Peyer's patch (tissue), 4 donors: ENCODE measurements at regions not wholly inside any gene's neighbourhood (a gene's known extent, or its start where the extent isn't known, plus 50 kb on each side); places are given as distances from the start of the nearest gene placed in this dataset.

Experiments used
- POLR2A ChIP-seq, 2 donors: fragments of 450-650 bp; IDR thresholded peaks; one replicate each; pipeline ENCODE4 v1.5.1; 2017; ENCODE audit warnings: antibody characterized with exemption in 2 of 2, mild to moderate bottlenecking in 2 of 2, moderate library complexity in 2 of 2
- TF ChIP-seq, protein P1 (sequence below), 6 experiments: fragments of 450-650 bp in 4 of 6; fragments of 200-600 bp in 2 of 6; sonication (generic) in 1 of 6; IDR thresholded peaks; one replicate each; pipeline ENCODE4 v1.5.1; 2017 to 2019; ENCODE audit warnings: antibody characterized with exemption in 6 of 6, mild to moderate bottlenecking in 3 of 6, moderate library complexity in 1 of 6

DNA sequence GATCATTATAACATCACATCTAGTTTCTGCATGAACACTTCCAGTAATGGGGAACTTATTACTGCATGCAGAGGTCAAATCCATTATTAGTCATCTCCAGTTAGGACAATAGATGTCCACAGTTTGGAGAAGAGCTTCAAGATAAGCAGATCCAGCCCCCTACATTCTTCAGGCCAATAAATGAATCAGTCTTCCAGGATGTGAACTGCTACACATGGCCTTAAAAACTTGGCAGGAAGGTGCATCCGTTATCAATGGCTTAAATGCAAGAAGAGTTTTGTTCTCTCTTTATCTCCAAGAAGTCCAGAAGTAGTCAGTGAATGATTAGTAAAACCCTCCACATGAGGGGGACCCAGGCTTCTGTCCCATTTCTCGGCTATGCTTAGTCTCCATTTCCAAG lies 70.8 kb downstream of the DMRTA2 start:
- TF ChIP-seq, protein P1, sequence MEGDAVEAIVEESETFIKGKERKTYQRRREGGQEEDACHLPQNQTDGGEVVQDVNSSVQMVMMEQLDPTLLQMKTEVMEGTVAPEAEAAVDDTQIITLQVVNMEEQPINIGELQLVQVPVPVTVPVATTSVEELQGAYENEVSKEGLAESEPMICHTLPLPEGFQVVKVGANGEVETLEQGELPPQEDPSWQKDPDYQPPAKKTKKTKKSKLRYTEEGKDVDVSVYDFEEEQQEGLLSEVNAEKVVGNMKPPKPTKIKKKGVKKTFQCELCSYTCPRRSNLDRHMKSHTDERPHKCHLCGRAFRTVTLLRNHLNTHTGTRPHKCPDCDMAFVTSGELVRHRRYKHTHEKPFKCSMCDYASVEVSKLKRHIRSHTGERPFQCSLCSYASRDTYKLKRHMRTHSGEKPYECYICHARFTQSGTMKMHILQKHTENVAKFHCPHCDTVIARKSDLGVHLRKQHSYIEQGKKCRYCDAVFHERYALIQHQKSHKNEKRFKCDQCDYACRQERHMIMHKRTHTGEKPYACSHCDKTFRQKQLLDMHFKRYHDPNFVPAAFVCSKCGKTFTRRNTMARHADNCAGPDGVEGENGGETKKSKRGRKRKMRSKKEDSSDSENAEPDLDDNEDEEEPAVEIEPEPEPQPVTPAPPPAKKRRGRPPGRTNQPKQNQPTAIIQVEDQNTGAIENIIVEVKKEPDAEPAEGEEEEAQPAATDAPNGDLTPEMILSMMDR (IDR thresholded peaks at IDR 0.05): no peak
- TF ChIP-seq POLR2A (IDR thresholded peaks at IDR 0.05): no peak
